Smooth muscle cell (in vitro differentiated cells): ENCODE measurements at regions not wholly inside any gene's neighbourhood (a gene's known extent, or its start where the extent isn't known, plus 50 kb on each side); places are given as distances from the start of the nearest gene placed in this dataset.

Source experiments
- DNase-seq: peaks from one replicate; lab custom pipeline; 2025; ENCODE audit not compliant: unreplicated experiment; lab: John Stamatoyannopoulos, UW
- H2AFZ ChIP-seq: fragments of 200-600 bp; sonication (generic); 2 replicates; pipeline ENCODE4 v1.6.0; 2016; ENCODE audit warnings: antibody characterized with exemption, low read depth, mild to moderate bottlenecking
- H3F3A ChIP-seq: fragments of 200-600 bp; sonication (generic); 2 replicates; pipeline ENCODE4 v1.6.0; 2017; ENCODE audit warnings: antibody characterized with exemption, low read depth
- H3K27ac ChIP-seq: fragments of 200-600 bp; sonication (generic); 2 replicates; pipeline ENCODE4 v1.5.1; 2016; ENCODE audit warnings: low read depth, mild to moderate bottlenecking
- H3K27me3 ChIP-seq: fragments of 200-600 bp; sonication (generic); 2 replicates; pipeline ENCODE4 v1.6.1; 2016; ENCODE audit warnings: low read depth, mild to moderate bottlenecking
- H3K36me3 ChIP-seq: fragments of 200-600 bp; sonication (generic); 2 replicates; pipeline ENCODE4 v1.5.1; 2016; ENCODE audit warnings: low read depth
- H3K4me1 ChIP-seq: fragments of 200-600 bp; sonication (generic); 2 replicates; pipeline ENCODE4 v1.5.1; 2016; ENCODE audit warnings: low read depth
- H3K4me2 ChIP-seq: fragments of 200-600 bp; sonication (generic); 2 replicates; pipeline ENCODE4 v1.6.0; 2016; ENCODE audit warnings: mild to moderate bottlenecking
- H3K4me3 ChIP-seq: fragments of 200-600 bp; sonication (generic); 2 replicates; pipeline ENCODE4 v1.5.1; 2016; ENCODE audit warnings: mild to moderate bottlenecking
- H3K79me2 ChIP-seq: fragments of 200-600 bp; sonication (generic); 2 replicates; pipeline ENCODE4 v1.6.0; 2016; ENCODE audit warnings: low read depth, mild to moderate bottlenecking
- H3K9ac ChIP-seq: fragments of 200-600 bp; sonication (generic); 2 replicates; pipeline ENCODE4 v1.6.0; 2016; ENCODE audit warnings: low read depth
- H3K9me3 ChIP-seq: fragments of 200-600 bp; sonication (generic); replicated peaks from 2 replicates; pipeline ENCODE4 v1.5.1; 2016; ENCODE audit warnings: low read depth
- H4K20me1 ChIP-seq: fragments of 200-600 bp; sonication (generic); 2 replicates; pipeline ENCODE4 v1.6.0; 2016; ENCODE audit warnings: low read depth
- WGBS: methylation state at CpG from one replicate; pipeline ENCODE4 v1.1.7; 2016; ENCODE audit warnings: low lambda C conversion rate; 5-methylcytosine and 5-hydroxymethylcytosine counted together
- TF ChIP-seq, protein P1 (sequence below): fragments of 200-600 bp; sonication (generic); IDR thresholded peaks from 2 replicates; pipeline ENCODE4 v1.5.1; 2017; ENCODE audit warnings: borderline replicate concordance, mild to moderate bottlenecking, antibody characterized with exemption; ENCODE audit not compliant: insufficient read depth, poor library complexity, severe bottlenecking

DNA sequence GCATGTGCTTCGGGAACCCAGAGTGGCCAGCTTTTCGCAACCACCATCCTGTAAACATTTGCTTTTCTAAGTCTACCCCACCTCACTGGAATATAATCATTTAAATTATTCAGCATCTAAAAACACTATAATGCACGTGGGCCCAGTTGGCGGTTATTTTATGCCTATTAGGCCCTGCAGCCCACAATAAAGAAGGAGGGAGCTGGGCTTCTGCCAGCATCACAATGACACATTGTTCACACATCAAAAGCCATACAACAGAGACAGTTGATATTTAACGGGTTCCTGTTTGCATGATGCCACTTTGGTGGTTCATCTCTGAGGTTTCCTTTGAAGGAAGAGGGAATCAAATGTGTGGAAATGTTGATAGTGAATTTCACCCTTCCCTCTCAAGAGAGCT lies 916.0 kb upstream of the CELF4 start:
- no peak for DNase-seq
- Histone ChIP-seq H3K27ac (no peak overlapping the region), H4K20me1 (no peaks in the 10 kb centered on the region), H2AFZ (no peak overlapping the region), H3K4me3 (no peak overlapping the region), H3K9ac (no peak overlapping the region), H3K27me3 (no peaks in the 10 kb centered on the region), H3F3A (no peaks in the 10 kb centered on the region), H3K36me3 (no peaks in the 10 kb centered on the region), H3K79me2 (no peaks in the 10 kb centered on the region), H3K9me3 (no peaks in the 10 kb centered on the region), H3K4me2 (no peak overlapping the region), H3K4me1 (no peaks in the 10 kb centered on the region)
- TF ChIP-seq, protein P1, sequence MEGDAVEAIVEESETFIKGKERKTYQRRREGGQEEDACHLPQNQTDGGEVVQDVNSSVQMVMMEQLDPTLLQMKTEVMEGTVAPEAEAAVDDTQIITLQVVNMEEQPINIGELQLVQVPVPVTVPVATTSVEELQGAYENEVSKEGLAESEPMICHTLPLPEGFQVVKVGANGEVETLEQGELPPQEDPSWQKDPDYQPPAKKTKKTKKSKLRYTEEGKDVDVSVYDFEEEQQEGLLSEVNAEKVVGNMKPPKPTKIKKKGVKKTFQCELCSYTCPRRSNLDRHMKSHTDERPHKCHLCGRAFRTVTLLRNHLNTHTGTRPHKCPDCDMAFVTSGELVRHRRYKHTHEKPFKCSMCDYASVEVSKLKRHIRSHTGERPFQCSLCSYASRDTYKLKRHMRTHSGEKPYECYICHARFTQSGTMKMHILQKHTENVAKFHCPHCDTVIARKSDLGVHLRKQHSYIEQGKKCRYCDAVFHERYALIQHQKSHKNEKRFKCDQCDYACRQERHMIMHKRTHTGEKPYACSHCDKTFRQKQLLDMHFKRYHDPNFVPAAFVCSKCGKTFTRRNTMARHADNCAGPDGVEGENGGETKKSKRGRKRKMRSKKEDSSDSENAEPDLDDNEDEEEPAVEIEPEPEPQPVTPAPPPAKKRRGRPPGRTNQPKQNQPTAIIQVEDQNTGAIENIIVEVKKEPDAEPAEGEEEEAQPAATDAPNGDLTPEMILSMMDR, result no peak
- WGBS, result 76% methylated on average over 5 of the region's 5 CpGs

DNA sequence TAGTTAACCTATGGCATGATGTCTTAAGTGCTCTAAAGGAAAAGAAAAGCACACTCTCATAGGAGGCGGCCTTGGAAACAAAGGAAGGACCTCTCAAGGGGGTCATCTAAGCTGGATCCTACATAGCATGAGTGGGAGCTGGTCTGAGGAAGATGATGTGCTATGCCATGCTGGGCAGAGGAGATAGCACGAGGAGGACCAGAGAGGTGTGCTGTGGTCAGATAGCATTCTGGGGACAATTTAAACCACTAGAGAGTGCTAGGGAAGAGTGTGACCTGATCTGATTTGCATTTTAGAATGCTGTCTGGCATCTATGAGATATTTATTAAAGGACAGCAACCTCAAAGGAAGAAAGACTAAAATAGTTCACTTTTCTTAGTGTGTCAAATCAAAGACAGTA lies 910.1 kb upstream of the CELF4 start:
- no peak overlapping the region for H3K4me2 ChIP-seq
- no peak overlapping the region for H3K27ac ChIP-seq
- H4K20me1 ChIP-seq, result no peaks in the 10 kb centered on the region
- no peak for DNase-seq
- H3K4me3 ChIP-seq, result no peak overlapping the region
- no peaks in the 10 kb centered on the region for H3K27me3 ChIP-seq
- H3K9ac ChIP-seq, result no peak overlapping the region
- TF ChIP-seq, protein P1, result no peak
- no peaks in the 10 kb centered on the region for H3K36me3 ChIP-seq
- H3K9me3 ChIP-seq, result no peaks in the 10 kb centered on the region
- no peaks in the 10 kb centered on the region for H3K79me2 ChIP-seq
- no peak overlapping the region for H2AFZ ChIP-seq
- no peaks in the 10 kb centered on the region for H3F3A ChIP-seq
- WGBS, result 90% methylated on average over 2 of the region's 2 CpGs
- H3K4me1 ChIP-seq, result no peaks in the 10 kb centered on the region

DNA sequence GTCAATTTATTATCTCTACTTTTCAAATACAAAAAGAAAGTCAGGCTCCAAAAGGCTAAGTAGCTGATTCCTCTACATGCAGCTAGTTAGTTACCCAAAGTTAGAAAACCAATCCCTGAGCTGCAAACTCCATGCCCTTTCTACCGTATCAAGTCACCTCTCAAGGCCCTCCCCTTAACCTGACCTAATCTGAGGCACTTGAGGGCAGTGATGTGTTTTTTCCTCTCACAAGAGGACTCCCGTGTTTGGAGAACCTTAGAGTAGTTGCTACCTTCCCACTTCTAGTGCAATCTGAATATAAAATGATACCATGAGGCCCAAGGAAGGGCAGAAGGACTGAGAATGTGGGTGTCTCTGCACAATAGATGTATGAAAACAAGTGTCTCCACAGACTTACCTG lies 907.9 kb upstream of the CELF4 start:
- WGBS, result 89% methylated on average over 2 of the region's 2 CpGs
- Histone ChIP-seq H3K4me1 (no peaks in the 10 kb centered on the region), H3F3A (no peaks in the 10 kb centered on the region), H3K27me3 (no peaks in the 10 kb centered on the region), H3K9me3 (no peaks in the 10 kb centered on the region), H3K9ac (no peak overlapping the region), H3K4me3 (no peak overlapping the region), H3K4me2 (no peak overlapping the region), H2AFZ (no peak overlapping the region), H4K20me1 (no peaks in the 10 kb centered on the region), H3K79me2 (no peaks in the 10 kb centered on the region), H3K36me3 (no peaks in the 10 kb centered on the region), H3K27ac (no peak overlapping the region)
- no peak for DNase-seq
- TF ChIP-seq, protein P1, result no peak

DNA sequence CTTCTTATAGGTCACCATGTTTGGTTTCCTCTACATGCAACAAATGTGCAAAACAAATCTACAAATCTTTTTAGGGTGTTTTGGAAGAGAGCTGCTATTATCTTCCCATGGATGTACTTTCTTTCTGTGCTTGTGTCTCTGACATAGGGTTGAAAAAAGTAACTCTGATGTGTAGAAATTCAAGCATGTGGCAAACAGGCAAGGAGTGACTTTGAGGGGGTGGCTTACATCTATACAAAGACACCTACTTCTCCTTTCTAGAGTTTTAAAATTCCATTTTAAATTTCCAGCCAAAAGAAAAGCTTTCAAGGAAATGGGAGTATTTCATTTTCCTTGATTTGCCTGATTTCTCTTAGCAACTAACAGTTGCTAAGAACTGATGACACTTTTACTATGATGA lies 904.8 kb upstream of the CELF4 start:
- H3K4me1 ChIP-seq, result no peaks in the 10 kb centered on the region
- H3K9me3 ChIP-seq, result no peaks in the 10 kb centered on the region
- no peak overlapping the region for H3K4me2 ChIP-seq
- H3K27me3 ChIP-seq, result no peaks in the 10 kb centered on the region
- H3K79me2 ChIP-seq, result no peaks in the 10 kb centered on the region
- H2AFZ ChIP-seq, result no peak overlapping the region
- H3K9ac ChIP-seq, result no peak overlapping the region
- no peaks in the 10 kb centered on the region for H4K20me1 ChIP-seq
- H3K27ac ChIP-seq, result no peak overlapping the region
- DNase-seq, result no peak
- no peaks in the 10 kb centered on the region for H3F3A ChIP-seq
- H3K36me3 ChIP-seq, result no peaks in the 10 kb centered on the region
- TF ChIP-seq, protein P1, result no peak
- no peak overlapping the region for H3K4me3 ChIP-seq
